ENCODE measurements at regions not wholly inside any gene's neighbourhood (a gene's known extent, or its start where the extent isn't known, plus 50 kb on each side); places are given as distances from the start of the nearest gene placed in this dataset.

DNA sequence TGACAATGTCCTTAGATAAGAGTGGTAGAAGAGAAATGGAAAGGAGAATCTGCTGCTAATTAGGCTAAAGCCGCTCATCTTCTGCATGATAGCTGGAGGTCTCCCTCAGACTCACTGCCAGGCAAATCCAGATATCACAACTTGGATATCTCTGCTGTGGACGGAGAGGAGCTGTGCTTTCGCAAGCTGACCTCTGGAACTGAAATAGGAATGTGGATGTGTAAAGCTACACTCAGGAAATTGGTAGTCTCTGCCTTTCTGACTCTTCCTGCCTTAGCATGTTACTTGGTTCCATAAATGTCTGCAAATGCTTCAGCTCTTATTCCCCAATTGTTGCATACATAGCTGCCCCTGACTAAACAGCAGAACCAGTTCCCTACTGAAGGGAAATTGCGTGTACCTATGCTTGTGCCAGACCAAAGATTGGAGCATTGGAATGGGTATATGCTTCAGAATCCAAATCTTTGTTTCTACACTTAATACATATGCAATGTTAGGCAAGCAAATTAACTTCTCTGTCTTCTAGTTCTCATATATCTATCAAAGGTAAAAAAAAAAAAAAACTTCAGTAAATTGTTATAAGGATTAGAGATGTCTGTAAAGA lies 74.7 kb upstream of the ROBO2 start:
- no peaks in the 10 kb centered on the region for H3K9me3 ChIP-seq (ENCODE audit: control insufficient read depth, insufficient read depth, low read depth, low read length)
- H3K4me1 ChIP-seq (ENCODE audit: control insufficient read depth, insufficient read depth, low read length): no peaks in the 10 kb centered on the region
- TF ChIP-seq KLF9 (tag by site-specific recombination; IDR thresholded peaks at IDR 0.05; ENCODE audit: low read depth) (no peak), TCF7L2 (IDR thresholded peaks at IDR 0.05; ENCODE audit: borderline replicate concordance, low read depth, low read length) (no peak), ZNF626 (tag by site-specific recombination; IDR thresholded peaks at IDR 0.05) (no peak), ZFHX2 (tag by site-specific recombination; conservative IDR thresholded peaks at IDR 0.05) (no peak)
- TF ChIP-seq, protein P1, sequence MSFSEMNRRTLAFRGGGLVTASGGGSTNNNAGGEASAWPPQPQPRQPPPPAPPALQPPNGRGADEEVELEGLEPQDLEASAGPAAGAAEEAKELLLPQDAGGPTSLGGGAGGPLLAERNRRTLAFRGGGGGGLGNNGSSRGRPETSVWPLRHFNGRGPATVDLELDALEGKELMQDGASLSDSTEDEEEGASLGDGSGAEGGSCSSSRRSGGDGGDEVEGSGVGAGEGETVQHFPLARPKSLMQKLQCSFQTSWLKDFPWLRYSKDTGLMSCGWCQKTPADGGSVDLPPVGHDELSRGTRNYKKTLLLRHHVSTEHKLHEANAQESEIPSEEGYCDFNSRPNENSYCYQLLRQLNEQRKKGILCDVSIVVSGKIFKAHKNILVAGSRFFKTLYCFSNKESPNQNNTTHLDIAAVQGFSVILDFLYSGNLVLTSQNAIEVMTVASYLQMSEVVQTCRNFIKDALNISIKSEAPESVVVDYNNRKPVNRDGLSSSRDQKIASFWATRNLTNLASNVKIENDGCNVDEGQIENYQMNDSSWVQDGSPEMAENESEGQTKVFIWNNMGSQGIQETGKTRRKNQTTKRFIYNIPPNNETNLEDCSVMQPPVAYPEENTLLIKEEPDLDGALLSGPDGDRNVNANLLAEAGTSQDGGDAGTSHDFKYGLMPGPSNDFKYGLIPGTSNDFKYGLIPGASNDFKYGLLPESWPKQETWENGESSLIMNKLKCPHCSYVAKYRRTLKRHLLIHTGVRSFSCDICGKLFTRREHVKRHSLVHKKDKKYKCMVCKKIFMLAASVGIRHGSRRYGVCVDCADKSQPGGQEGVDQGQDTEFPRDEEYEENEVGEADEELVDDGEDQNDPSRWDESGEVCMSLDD (tag by site-specific recombination; IDR thresholded peaks at IDR 0.05): no peak
- no peaks in the 10 kb centered on the region for H3K36me3 ChIP-seq (ENCODE audit: control insufficient read depth in 2 of 2, insufficient read depth in 1 of 2, low read length in 2 of 2)
- ChIA-PET CTCF (no interaction called here), POLR2A (no interaction called here)
- no peak overlapping the region for H3K27ac ChIP-seq (ENCODE audit: extremely low read depth, low read depth, low read length)
- H3K4me3 ChIP-seq (ENCODE audit: low read depth, low read length): no peak overlapping the region

DNA sequence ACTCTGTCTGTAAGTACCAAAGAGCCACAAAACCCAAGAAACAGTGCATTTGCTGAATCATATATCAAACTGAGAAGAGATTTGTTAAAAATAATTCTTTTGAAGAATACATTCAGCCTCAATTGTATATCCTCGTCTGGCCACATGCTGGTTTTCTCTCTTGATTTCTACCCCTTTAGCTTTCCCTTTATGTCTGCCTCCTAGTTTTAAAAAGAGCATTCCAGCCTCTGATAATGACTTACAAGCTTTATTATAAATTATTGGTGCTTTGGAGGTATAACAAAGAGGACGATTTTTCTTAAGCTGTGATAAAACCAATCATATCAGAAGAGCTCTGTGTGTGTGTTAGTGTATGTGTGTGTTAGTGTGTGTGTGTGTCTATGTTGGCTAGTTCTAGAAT lies 70.4 kb upstream of the ROBO2 start:
- H3K4me3 ChIP-seq (ENCODE audit: low read depth, low read length): no peak overlapping the region
- CTCF ChIA-PET: no interaction called here
- POLR2A ChIA-PET: no interaction called here
- TF ChIP-seq, protein P2, sequence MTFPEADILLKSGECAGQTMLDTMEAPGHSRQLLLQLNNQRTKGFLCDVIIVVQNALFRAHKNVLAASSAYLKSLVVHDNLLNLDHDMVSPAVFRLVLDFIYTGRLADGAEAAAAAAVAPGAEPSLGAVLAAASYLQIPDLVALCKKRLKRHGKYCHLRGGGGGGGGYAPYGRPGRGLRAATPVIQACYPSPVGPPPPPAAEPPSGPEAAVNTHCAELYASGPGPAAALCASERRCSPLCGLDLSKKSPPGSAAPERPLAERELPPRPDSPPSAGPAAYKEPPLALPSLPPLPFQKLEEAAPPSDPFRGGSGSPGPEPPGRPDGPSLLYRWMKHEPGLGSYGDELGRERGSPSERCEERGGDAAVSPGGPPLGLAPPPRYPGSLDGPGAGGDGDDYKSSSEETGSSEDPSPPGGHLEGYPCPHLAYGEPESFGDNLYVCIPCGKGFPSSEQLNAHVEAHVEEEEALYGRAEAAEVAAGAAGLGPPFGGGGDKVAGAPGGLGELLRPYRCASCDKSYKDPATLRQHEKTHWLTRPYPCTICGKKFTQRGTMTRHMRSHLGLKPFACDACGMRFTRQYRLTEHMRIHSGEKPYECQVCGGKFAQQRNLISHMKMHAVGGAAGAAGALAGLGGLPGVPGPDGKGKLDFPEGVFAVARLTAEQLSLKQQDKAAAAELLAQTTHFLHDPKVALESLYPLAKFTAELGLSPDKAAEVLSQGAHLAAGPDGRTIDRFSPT (tag by site-specific recombination; IDR thresholded peaks at IDR 0.05): no peak
- TF ChIP-seq ZBTB8A (tag by site-specific recombination; IDR thresholded peaks at IDR 0.05) (no peak), ZNF366 (tag by site-specific recombination; conservative IDR thresholded peaks at IDR 0.05) (no peak), SETDB1 (IDR thresholded peaks at IDR 0.05; ENCODE audit: insufficient read length, low read length) (no peak), ZNF266 (tag by site-specific recombination; IDR thresholded peaks at IDR 0.05; ENCODE audit: low read depth) (no peak), ZNF138 (tag by site-specific recombination; IDR thresholded peaks at IDR 0.05; ENCODE audit: borderline replicate concordance) (no peak), ZNF157 (tag by site-specific recombination; IDR thresholded peaks at IDR 0.05) (no peak)
- TF ChIP-seq, protein P3, sequence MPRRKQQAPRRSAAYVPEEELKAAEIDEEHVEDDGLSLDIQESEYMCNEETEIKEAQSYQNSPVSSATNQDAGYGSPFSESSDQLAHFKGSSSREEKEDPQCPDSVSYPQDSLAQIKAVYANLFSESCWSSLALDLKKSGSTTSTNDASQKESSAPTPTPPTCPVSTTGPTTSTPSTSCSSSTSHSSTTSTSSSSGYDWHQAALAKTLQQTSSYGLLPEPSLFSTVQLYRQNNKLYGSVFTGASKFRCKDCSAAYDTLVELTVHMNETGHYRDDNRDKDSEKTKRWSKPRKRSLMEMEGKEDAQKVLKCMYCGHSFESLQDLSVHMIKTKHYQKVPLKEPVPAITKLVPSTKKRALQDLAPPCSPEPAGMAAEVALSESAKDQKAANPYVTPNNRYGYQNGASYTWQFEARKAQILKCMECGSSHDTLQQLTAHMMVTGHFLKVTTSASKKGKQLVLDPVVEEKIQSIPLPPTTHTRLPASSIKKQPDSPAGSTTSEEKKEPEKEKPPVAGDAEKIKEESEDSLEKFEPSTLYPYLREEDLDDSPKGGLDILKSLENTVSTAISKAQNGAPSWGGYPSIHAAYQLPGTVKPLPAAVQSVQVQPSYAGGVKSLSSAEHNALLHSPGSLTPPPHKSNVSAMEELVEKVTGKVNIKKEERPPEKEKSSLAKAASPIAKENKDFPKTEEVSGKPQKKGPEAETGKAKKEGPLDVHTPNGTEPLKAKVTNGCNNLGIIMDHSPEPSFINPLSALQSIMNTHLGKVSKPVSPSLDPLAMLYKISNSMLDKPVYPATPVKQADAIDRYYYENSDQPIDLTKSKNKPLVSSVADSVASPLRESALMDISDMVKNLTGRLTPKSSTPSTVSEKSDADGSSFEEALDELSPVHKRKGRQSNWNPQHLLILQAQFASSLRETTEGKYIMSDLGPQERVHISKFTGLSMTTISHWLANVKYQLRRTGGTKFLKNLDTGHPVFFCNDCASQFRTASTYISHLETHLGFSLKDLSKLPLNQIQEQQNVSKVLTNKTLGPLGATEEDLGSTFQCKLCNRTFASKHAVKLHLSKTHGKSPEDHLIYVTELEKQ (tag by site-specific recombination; IDR thresholded peaks at IDR 0.05; ENCODE audit: borderline replicate concordance): no peak
- TF ChIP-seq, protein P4, sequence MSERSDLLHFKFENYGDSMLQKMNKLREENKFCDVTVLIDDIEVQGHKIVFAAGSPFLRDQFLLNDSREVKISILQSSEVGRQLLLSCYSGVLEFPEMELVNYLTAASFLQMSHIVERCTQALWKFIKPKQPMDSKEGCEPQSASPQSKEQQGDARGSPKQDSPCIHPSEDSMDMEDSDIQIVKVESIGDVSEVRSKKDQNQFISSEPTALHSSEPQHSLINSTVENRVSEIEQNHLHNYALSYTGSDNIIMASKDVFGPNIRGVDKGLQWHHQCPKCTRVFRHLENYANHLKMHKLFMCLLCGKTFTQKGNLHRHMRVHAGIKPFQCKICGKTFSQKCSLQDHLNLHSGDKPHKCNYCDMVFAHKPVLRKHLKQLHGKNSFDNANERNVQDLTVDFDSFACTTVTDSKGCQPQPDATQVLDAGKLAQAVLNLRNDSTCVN (tag by site-specific recombination; optimal IDR thresholded peaks at IDR 0.05): no peak
- TF ChIP-seq, protein P5, sequence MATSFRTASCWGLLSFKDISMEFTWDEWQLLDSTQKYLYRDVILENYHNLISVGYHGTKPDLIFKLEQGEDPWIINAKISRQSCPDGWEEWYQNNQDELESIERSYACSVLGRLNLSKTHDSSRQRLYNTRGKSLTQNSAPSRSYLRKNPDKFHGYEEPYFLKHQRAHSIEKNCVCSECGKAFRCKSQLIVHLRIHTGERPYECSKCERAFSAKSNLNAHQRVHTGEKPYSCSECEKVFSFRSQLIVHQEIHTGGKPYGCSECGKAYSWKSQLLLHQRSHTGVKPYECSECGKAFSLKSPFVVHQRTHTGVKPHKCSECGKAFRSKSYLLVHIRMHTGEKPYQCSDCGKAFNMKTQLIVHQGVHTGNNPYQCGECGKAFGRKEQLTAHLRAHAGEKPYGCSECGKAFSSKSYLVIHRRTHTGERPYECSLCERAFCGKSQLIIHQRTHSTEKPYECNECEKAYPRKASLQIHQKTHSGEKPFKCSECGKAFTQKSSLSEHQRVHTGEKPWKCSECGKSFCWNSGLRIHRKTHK (tag by site-specific recombination; IDR thresholded peaks at IDR 0.05): no peak
- TF ChIP-seq, protein P6, sequence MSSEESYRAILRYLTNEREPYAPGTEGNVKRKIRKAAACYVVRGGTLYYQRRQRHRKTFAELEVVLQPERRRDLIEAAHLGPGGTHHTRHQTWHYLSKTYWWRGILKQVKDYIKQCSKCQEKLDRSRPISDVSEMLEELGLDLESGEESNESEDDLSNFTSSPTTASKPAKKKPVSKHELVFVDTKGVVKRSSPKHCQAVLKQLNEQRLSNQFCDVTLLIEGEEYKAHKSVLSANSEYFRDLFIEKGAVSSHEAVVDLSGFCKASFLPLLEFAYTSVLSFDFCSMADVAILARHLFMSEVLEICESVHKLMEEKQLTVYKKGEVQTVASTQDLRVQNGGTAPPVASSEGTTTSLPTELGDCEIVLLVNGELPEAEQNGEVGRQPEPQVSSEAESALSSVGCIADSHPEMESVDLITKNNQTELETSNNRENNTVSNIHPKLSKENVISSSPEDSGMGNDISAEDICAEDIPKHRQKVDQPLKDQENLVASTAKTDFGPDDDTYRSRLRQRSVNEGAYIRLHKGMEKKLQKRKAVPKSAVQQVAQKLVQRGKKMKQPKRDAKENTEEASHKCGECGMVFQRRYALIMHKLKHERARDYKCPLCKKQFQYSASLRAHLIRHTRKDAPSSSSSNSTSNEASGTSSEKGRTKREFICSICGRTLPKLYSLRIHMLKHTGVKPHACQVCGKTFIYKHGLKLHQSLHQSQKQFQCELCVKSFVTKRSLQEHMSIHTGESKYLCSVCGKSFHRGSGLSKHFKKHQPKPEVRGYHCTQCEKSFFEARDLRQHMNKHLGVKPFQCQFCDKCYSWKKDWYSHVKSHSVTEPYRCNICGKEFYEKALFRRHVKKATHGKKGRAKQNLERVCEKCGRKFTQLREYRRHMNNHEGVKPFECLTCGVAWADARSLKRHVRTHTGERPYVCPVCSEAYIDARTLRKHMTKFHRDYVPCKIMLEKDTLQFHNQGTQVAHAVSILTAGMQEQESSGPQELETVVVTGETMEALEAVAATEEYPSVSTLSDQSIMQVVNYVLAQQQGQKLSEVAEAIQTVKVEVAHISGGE (tag by site-specific recombination; conservative IDR thresholded peaks at IDR 0.05; ENCODE audit: low read depth): no peak

More for the DNA sequence above, 70.4 kb upstream of the ROBO2 start:
- H3K9me3 ChIP-seq (ENCODE audit: control insufficient read depth, insufficient read depth, low read depth, low read length): no peaks in the 10 kb centered on the region
- H3K4me1 ChIP-seq (ENCODE audit: control insufficient read depth, insufficient read depth, low read length): no peaks in the 10 kb centered on the region
- no peaks in the 10 kb centered on the region for H3K36me3 ChIP-seq (ENCODE audit: control insufficient read depth in 2 of 2, insufficient read depth in 1 of 2, low read length in 2 of 2)
- no peak overlapping the region for H3K27ac ChIP-seq (ENCODE audit: extremely low read depth, low read depth, low read length)
